Retinal pigment epithelial cell (primary cell): ENCODE measurements at regions not wholly inside any gene's neighbourhood (a gene's known extent, or its start where the extent isn't known, plus 50 kb on each side); places are given as distances from the start of the nearest gene placed in this dataset.
"Not testable (repeated sequence)": the region's sequence is repeated elsewhere in the genome, so short reads cannot be mapped to it uniquely, and the experiment has no call there.

ENCODE experiments used
- DNase-seq: peaks from one replicate; pipeline ENCODE4 v3.0.0-alpha.2; 2010; ENCODE audit warnings: low read depth
- H3K4me3 ChIP-seq: 2 replicates; pipeline ENCODE4 v1.5.1; 2011; ENCODE audit warnings: mild to moderate bottlenecking, low read length, control low read depth, moderate library complexity
- TF ChIP-seq, protein P1 (sequence below): conservative IDR thresholded peaks from 2 replicates; pipeline ENCODE4 v1.5.1; 2011; ENCODE audit warnings: low read depth, low read length, control low read depth, inconsistent platforms

DNA sequence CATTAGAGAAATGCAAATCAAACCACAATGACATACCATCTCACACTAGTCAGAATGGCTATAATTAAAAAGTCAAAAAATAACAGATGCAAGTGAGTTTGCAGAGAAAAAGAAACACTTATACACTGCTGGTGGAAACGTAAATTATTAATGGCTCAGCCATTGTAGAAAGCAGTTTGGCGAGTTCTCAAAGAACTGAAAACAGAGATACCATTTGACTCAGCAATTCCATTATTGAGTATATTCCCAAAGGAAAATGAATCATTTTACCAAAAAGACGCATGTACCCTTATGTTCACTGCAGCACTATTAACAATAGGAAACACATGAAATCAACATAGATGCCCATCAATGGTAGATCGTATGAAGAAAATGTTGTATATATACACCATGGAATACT lies 75.0 kb downstream of the NAA11 start:
- TF ChIP-seq, protein P1, sequence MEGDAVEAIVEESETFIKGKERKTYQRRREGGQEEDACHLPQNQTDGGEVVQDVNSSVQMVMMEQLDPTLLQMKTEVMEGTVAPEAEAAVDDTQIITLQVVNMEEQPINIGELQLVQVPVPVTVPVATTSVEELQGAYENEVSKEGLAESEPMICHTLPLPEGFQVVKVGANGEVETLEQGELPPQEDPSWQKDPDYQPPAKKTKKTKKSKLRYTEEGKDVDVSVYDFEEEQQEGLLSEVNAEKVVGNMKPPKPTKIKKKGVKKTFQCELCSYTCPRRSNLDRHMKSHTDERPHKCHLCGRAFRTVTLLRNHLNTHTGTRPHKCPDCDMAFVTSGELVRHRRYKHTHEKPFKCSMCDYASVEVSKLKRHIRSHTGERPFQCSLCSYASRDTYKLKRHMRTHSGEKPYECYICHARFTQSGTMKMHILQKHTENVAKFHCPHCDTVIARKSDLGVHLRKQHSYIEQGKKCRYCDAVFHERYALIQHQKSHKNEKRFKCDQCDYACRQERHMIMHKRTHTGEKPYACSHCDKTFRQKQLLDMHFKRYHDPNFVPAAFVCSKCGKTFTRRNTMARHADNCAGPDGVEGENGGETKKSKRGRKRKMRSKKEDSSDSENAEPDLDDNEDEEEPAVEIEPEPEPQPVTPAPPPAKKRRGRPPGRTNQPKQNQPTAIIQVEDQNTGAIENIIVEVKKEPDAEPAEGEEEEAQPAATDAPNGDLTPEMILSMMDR, result no peak
- DNase-seq, result no peak
- no peak overlapping the region for H3K4me3 ChIP-seq

DNA sequence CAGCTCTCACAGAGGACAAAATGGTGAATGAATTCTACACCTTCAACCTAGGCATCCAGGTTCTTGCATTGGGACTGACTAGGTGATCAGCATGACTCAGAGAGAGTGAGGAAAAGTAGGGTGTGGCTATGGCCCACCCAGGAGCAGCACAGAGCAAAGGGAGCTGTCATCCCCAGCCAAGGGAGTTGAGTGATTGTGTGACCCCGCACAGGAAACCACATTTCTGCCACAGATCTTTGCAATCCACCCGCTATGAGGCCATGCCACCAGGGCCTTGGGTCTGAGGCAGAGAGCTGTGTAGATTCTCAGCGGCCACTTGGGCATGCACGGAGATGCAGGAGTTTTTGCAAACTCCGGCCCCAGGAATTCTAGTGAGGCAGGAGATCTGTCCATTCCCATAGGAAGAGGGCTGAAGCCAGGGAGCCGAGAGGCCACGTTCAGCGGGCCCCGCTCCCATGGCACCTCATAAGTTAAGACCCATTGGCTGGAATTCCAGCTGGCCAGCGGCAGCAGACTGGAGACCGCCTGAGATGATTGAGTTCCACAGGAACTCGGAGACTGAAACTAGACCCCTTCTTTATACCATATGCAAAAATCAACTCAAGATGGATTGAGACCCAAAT lies 75.9 kb downstream of the NAA11 start:
- no peak for DNase-seq
- H3K4me3 ChIP-seq, result no peak overlapping the region
- TF ChIP-seq, protein P1, result no peak

DNA sequence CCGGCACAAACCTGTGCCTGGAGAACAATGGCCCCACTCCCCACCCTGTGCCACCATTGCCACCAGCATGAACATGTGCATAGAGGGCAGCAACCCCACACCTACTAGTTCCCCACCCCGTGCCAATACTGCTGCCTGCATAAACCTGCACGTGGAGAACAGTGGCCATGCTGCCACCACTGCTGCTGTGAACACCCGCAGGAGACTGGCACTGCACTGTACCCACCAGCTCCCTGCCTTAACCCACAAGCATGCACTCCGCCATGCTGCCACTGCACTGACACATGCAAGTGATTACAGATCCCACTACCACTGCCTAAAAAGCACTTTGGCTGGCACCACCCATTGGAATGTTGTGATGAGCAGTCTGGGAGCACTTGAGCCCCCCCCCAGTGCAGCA lies 77.3 kb downstream of the NAA11 start:
- H3K4me3 ChIP-seq, result no peak overlapping the region
- TF ChIP-seq, protein P1, result no peak
- no peak for DNase-seq

DNA sequence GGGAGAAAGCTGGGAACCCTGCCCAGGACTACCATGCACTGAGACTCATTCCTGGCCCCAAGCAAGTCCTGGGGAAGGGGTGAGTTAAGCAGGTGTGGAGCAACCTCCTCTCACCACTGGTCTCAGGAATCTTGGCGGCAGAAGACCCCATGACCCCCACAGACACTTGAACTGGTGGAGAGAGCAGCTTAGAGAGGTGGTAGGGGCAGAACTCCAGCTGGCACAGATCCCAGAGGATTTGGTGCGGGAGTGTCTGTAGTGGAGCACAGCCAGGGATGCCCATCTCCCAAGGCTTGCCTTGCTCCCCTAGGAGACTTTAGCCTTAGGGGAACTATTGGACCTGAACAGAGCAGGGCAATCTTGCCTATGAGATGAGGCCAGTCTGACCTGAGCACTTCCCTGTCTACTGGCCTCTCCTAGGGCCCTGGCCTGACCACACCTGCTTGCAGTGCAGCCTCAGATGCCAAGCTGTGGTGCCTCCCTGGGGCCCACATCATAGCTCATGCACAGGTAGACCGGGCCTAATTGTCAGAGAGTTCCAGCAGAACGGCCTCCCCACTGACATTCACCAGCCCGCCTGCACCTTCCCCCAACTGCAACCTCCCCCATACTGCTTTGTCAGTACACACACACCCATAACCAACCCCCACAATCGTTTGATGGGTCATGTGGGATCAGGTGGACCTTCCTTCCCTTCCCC lies 78.0 kb downstream of the NAA11 start:
- H3K4me3 ChIP-seq, result no peak overlapping the region
- TF ChIP-seq, protein P1, result no peak
- no peak for DNase-seq

DNA sequence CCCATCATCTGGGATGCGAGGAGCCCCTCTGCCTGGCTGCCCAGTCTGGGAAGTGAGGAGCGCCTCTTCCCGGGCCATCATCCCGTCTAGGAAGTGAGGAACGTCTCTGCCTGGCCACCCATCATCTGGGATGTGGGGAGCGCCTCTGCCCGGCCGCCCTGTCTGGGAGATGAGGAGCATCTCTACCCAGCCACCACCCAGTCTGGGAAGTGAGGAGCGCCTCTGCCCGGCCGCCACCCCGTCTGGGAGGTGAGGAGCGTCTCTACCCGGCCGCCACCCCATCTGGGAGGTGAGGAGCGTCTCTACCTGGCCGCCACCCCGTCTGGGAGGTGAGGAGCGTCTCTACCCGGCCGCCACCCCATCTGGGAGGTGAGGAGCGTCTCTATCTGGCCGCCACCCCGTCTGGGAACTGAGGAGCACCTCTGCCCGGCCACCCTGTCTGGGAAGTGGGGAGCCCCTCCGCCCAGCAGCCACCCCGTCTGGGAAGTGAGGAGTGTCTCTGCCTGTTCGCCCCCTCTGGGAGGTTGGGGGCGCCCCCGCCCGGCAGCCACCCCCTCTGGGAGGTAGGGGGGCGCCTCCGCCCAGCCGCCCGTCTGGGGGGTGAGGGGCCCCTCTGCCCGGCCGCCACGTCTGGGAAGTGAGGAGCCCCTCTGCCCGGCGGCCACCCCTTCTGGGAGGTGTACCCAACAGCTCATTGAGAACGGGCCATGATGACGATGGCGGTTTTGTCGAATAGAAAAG lies 80.5 kb downstream of the NAA11 start:
- not testable (repeated sequence) for H3K4me3 ChIP-seq, DNase-seq

DNA sequence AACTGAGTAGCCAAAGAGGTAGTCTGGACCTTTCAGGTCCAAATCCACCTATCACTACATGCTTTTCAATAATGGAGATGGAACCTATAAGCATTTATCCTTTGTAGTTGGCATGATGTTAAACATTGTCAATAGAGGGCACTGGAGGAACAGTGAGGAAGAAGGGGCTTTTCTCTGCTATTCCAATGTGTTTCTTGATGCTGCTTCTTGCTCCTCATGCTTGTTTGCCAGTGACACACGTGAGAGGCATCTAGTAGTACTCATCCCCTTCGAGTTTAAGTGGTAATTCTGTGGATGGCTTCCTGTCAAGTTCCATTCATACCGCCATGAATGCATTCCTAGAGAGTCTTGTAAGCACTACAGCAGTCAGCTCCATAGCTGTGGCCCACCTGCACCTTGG lies 84.0 kb downstream of the NAA11 start:
- H3K4me3 ChIP-seq, result no peak overlapping the region
- TF ChIP-seq, protein P1, result peak; percentile 45
- DNase-seq, result peak; percentile 7

DNA sequence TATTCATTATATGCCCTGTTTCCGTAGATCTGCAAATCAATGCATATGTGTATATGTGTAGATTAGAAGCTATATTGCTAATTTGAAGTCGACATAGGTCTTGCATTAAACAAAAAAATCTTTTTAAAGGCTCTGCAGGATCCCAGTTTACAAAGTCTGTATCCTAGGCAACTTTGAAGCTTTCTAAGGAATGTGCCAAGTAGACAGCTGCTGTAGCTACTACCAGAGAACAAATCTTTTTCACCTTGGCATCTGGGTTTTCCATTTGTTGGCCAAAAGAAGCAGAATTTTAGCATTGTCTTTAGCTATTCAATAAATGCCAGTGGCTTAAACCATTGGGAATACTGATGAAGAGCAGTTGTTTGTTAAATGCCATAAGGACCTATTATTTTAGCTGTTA lies 88.0 kb downstream of the NAA11 start:
- TF ChIP-seq, protein P1, result no peak
- H3K4me3 ChIP-seq, result no peak overlapping the region
- DNase-seq, result no peak
